HG03064 (cell line): ENCODE measurements at regions not wholly inside any gene's neighbourhood (a gene's known extent, or its start where the extent isn't known, plus 50 kb on each side); places are given as distances from the start of the nearest gene placed in this dataset.

ENCODE experiments used
- ATAC-seq: cut with Tn5 transposase; IDR thresholded peaks from one replicate; pipeline ENCODE4 v1.9.1; 2021; ENCODE audit warnings: low read depth; ENCODE audit not compliant: unreplicated experiment

- ATAC-seq: no peak
Observed at GRCh38 chr12:19937161-19937560, 431.2 kb upstream of the PDE3A start.

- ATAC-seq: no peak
Observed at GRCh38 chr12:19938031-19938430, 430.3 kb upstream of the PDE3A start.

- ATAC-seq: no peak
Observed at GRCh38 chr12:19938491-19938890, 429.8 kb upstream of the PDE3A start.

GRCh38 chr12:19940267-19940666 lies 428.1 kb upstream of the PDE3A start:
- no peak for ATAC-seq

GRCh38 chr12:19941096-19941495 lies 427.2 kb upstream of the PDE3A start:
- ATAC-seq: no peak

- ATAC-seq: no peak
Observed at GRCh38 chr12:19945559-19946435, 422.5 kb upstream of the PDE3A start.

- ATAC-seq: no peak
Observed at GRCh38 chr12:19946550-19946949, 421.8 kb upstream of the PDE3A start.

GRCh38 chr12:19947344-19947743 lies 421.0 kb upstream of the PDE3A start:
- ATAC-seq: no peak

- no peak for ATAC-seq
Observed at GRCh38 chr12:19951664-19952063, 416.7 kb upstream of the PDE3A start.

- ATAC-seq: no peak
Observed at GRCh38 chr12:19953734-19954133, 414.6 kb upstream of the PDE3A start.

GRCh38 chr12:19954163-19954562 lies 414.2 kb upstream of the PDE3A start:
- no peak for ATAC-seq

GRCh38 chr12:19957308-19958125 lies 410.8 kb upstream of the PDE3A start:
- no peak for ATAC-seq

- ATAC-seq: no peak
Observed at GRCh38 chr12:19958389-19958788, 409.9 kb upstream of the PDE3A start.

GRCh38 chr12:19959353-19959752 lies 409.0 kb upstream of the PDE3A start:
- ATAC-seq: no peak

- no peak for ATAC-seq
Observed at GRCh38 chr12:19960527-19960926, 407.8 kb upstream of the PDE3A start.

- ATAC-seq: no peak
Observed at GRCh38 chr12:19962192-19962591, 406.1 kb upstream of the PDE3A start.

- no peak for ATAC-seq
Observed at GRCh38 chr12:19963972-19964371, 404.4 kb upstream of the PDE3A start.

- ATAC-seq: no peak
Observed at GRCh38 chr12:19964549-19964948, 403.8 kb upstream of the PDE3A start.

GRCh38 chr12:19965196-19966038 lies 402.9 kb upstream of the PDE3A start:
- no peak for ATAC-seq

- no peak for ATAC-seq
Observed at GRCh38 chr12:19967001-19967400, 401.3 kb upstream of the PDE3A start.

- no peak for ATAC-seq
Observed at GRCh38 chr12:19967431-19967830, 400.9 kb upstream of the PDE3A start.
